GM12878 (cell line): ENCODE measurements at regions not wholly inside any gene's neighbourhood (a gene's known extent, or its start where the extent isn't known, plus 50 kb on each side); places are given as distances from the start of the nearest gene placed in this dataset.

Source experiments
- ATAC-seq: fragments of 200-7000 bp; cut with Tn5 transposase; 3 replicates; pipeline ENCODE4 v1.9.1; 2020; ENCODE audit warnings: mild to moderate bottlenecking, moderate library complexity
- BruUV-seq: library from RNA; stranded (reverse); fragments of 400-500 nt; replicated peaks from 2 replicates; lab custom pipeline; 2021; lab: Mats Ljungman, UMichigan
- CTCF ChIA-PET: fragments of 300-600 bp; sonication (Branson Sonifier 250); formaldehyde crosslinking; extraction: SDS; loops from one replicate; lab custom pipeline; 2021; ENCODE audit warnings: inconsistent platforms; lab: Yijun Ruan, JAX
- POLR2A ChIA-PET: fragments of 350-600 bp; formaldehyde crosslinking; extraction: SDS; loops from one replicate; lab custom pipeline; 2021; ENCODE audit warnings: inconsistent platforms; lab: Charles Lee
- RAD21 ChIA-PET: fragments of 300-600 bp; sonication (Branson Sonifier 250); formaldehyde crosslinking; loops from one replicate; lab custom pipeline; 2023; ENCODE audit warnings: antibody characterized with exemption; ENCODE audit not compliant: unreplicated experiment; lab: Charles Lee
- SMC1A ChIA-PET: fragments of 300-600 bp; sonication (Branson Sonifier 250); formaldehyde crosslinking; loops from one replicate; lab custom pipeline; 2023; ENCODE audit not compliant: unreplicated experiment, uncharacterized antibody; lab: Charles Lee
- DNase-seq: peaks from one replicate; pipeline ENCODE4 v3.0.0-alpha.2; 2011; ENCODE audit warnings: low read depth, low spot score
- FAIRE-seq: peaks from 3 replicates; lab custom pipeline; 2011; peaks lifted over from hg19 to GRCh38; lab: Jason Lieb, UNC
- H2AFZ ChIP-seq: 2 replicates; pipeline ENCODE4 v1.6.0; 2011; ENCODE audit warnings: low read depth, low read length, control low read depth; ENCODE audit not compliant: control insufficient read depth
- H3K27ac ChIP-seq: 2 replicates; pipeline ENCODE4 v1.5.1; 2011; ENCODE audit warnings: control low read depth; ENCODE audit not compliant: control insufficient read depth, insufficient read depth
- H3K27me3 ChIP-seq, 2 experiments: replicated peaks in 1 of 2; 2 replicates each; pipeline versions ENCODE4 v1.6.0 to v1.6.1; 2011; ENCODE audit warnings: low read length in 1 of 2; ENCODE audit not compliant: control insufficient read depth in 2 of 2, insufficient read depth in 2 of 2
- H3K36me3 ChIP-seq, 2 experiments: 2 replicates each; pipeline ENCODE4 v1.5.1; 2011; ENCODE audit warnings: low read length in 1 of 2; ENCODE audit not compliant: control insufficient read depth in 2 of 2, insufficient read depth in 2 of 2
- H3K4me1 ChIP-seq: 2 replicates; pipeline ENCODE4 v1.6.1; 2011; ENCODE audit warnings: mild to moderate bottlenecking, low read length, moderate library complexity, mixed read lengths; ENCODE audit not compliant: control insufficient read depth, insufficient read depth
- H3K4me2 ChIP-seq: 2 replicates; pipeline ENCODE4 v1.6.0; 2011; ENCODE audit warnings: control low read depth; ENCODE audit not compliant: control insufficient read depth, insufficient read depth
- H3K4me3 ChIP-seq: fragments of 200-600 bp; sonication (generic); 2 replicates; pipeline ENCODE4 v1.5.1; 2016
- H3K79me2 ChIP-seq: 2 replicates; pipeline ENCODE4 v1.6.0; 2011; ENCODE audit warnings: low read length; ENCODE audit not compliant: control insufficient read depth, insufficient read depth
- H3K9ac ChIP-seq: 2 replicates; pipeline ENCODE4 v1.8.0; 2011; ENCODE audit warnings: low read length, control low read depth, mixed read lengths; ENCODE audit not compliant: control insufficient read depth, insufficient read depth
- H3K9me3 ChIP-seq: replicated peaks from 3 replicates; pipeline ENCODE4 v1.5.1; 2011; ENCODE audit warnings: mild to moderate bottlenecking, low read length; ENCODE audit not compliant: control insufficient read depth, insufficient read depth
- H4K20me1 ChIP-seq: 2 replicates; pipeline ENCODE4 v1.6.0; 2011; ENCODE audit not compliant: control insufficient read depth, insufficient read depth
- EED ChIP-seq: sonication (generic); IDR thresholded peaks from 2 replicates; pipeline ENCODE4 v1.6.1; 2016; ENCODE audit warnings: antibody characterized with exemption, low read depth
- HDAC2 ChIP-seq: fragments of 200-600 bp; sonication (generic); IDR thresholded peaks from 2 replicates; pipeline ENCODE4 v1.6.1; 2017
- IKZF2 ChIP-seq, 2 experiments: fragments of 450-650 bp; IDR thresholded peaks; 2 replicates each; pipeline ENCODE4 v1.6.1; 2017; ENCODE audit warnings: mild to moderate bottlenecking in 2 of 2, moderate library complexity in 2 of 2
- KLF5 ChIP-seq: fragments of 450-650 bp; IDR thresholded peaks from 2 replicates; pipeline ENCODE4 v1.6.1; 2014; ENCODE audit warnings: mild to moderate bottlenecking; ENCODE audit not compliant: partially characterized antibody
- NFYB ChIP-seq: IDR thresholded peaks from 2 replicates; pipeline ENCODE4 v1.6.1; 2011; ENCODE audit warnings: low read depth, mild to moderate bottlenecking, low read length, improper control_type of control experiment, moderate library complexity; ENCODE audit not compliant: insufficient read depth
- RELA ChIP-seq: fragments of 450-650 bp; IDR thresholded peaks from 2 replicates; pipeline ENCODE4 v1.8.0; 2014; ENCODE audit warnings: borderline replicate concordance; ENCODE audit not compliant: partially characterized antibody
- SMC3 ChIP-seq: IDR thresholded peaks from 2 replicates; pipeline ENCODE4 v1.6.1; 2011; ENCODE audit warnings: low read length, improper control_type of control experiment, borderline replicate concordance
- ZNF687 ChIP-seq: fragments of 450-650 bp; IDR thresholded peaks from 2 replicates; pipeline ENCODE4 v1.6.1; 2017; ENCODE audit warnings: mild to moderate bottlenecking, moderate library complexity
- WGBS: methylation state at CpG from one replicate; pipeline ENCODE4 v1.1.6; 2016; ENCODE audit warnings: low lambda C conversion rate; ENCODE audit not compliant: insufficient replicate concordance, insufficient coverage; ENCODE audit errors: missing lambda C conversion rate; 5-methylcytosine and 5-hydroxymethylcytosine counted together
- in situ Hi-C: fragments of 300-500 bp; cut with MboI; formaldehyde crosslinking; loops from 9 replicates; pipeline ENCODE4 v1.14.3; 2018; ENCODE audit warnings: mixed read lengths
- intact Hi-C: fragments of 100-400 bp; cut with micrococcal nuclease; formaldehyde crosslinking; loops from one replicate; pipeline ENCODE4 v1.14.2; 2022; ENCODE audit not compliant: unreplicated experiment
- TF ChIP-seq, protein P1 (sequence below): fragments of 150-350 bp; IDR thresholded peaks from 2 replicates; pipeline ENCODE4 v1.6.1; 2016; ENCODE audit warnings: low read depth, low read length

- no peak for TF ChIP-seq NFYB
Observed at GRCh38 chr4:24053934-24054333, 164.1 kb upstream of the PPARGC1A start (continued).

- no peak overlapping the region for H3K4me3 ChIP-seq
- ATAC-seq (no peak), DNase-seq (no peak), FAIRE-seq (no peak)
- no peak overlapping the region for H3K4me2 ChIP-seq
- no peak overlapping the region for H3K9ac ChIP-seq
- intact Hi-C loops: no loop called here
- RAD21 ChIA-PET: no interaction called here
- BruUV-seq: no TSS peak
- H3K36me3 ChIP-seq: no peaks in the 10 kb centered on the region
- H3K79me2 ChIP-seq: no peaks in the 10 kb centered on the region
- no peaks in the 10 kb centered on the region for H3K4me1 ChIP-seq
- H3K9me3 ChIP-seq: no peaks in the 10 kb centered on the region
- SMC1A ChIA-PET: no interaction called here
- CTCF ChIA-PET: no interaction called here
- WGBS: 24% methylated on average over 5 of the region's 5 CpGs
- POLR2A ChIA-PET: no interaction called here
- in situ Hi-C loops: no loop called here
- no peaks in the 10 kb centered on the region for H3K27me3 ChIP-seq
- H4K20me1 ChIP-seq: no peaks in the 10 kb centered on the region
- no peak overlapping the region for H2AFZ ChIP-seq
- no peak overlapping the region for H3K27ac ChIP-seq
- TF ChIP-seq, protein P1, sequence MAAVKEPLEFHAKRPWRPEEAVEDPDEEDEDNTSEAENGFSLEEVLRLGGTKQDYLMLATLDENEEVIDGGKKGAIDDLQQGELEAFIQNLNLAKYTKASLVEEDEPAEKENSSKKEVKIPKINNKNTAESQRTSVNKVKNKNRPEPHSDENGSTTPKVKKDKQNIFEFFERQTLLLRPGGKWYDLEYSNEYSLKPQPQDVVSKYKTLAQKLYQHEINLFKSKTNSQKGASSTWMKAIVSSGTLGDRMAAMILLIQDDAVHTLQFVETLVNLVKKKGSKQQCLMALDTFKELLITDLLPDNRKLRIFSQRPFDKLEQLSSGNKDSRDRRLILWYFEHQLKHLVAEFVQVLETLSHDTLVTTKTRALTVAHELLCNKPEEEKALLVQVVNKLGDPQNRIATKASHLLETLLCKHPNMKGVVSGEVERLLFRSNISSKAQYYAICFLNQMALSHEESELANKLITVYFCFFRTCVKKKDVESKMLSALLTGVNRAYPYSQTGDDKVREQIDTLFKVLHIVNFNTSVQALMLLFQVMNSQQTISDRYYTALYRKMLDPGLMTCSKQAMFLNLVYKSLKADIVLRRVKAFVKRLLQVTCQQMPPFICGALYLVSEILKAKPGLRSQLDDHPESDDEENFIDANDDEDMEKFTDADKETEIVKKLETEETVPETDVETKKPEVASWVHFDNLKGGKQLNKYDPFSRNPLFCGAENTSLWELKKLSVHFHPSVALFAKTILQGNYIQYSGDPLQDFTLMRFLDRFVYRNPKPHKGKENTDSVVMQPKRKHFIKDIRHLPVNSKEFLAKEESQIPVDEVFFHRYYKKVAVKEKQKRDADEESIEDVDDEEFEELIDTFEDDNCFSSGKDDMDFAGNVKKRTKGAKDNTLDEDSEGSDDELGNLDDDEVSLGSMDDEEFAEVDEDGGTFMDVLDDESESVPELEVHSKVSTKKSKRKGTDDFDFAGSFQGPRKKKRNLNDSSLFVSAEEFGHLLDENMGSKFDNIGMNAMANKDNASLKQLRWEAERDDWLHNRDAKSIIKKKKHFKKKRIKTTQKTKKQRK: no peak
- TF ChIP-seq RELA (no peak), ZNF687 (no peak), KLF5 (no peak), EED (no peak), SMC3 (no peak), IKZF2 (IDR thresholded peaks at IDR 0.05) (no peak), HDAC2 (no peak)
Observed at GRCh38 chr4:24044610-24045589, 155.1 kb upstream of the PPARGC1A start.
